Calu3 (cell line): ENCODE measurements at regions not wholly inside any gene's neighbourhood (a gene's known extent, or its start where the extent isn't known, plus 50 kb on each side); places are given as distances from the start of the nearest gene placed in this dataset.

Experiments
- BruUV-seq: library from RNA; stranded (reverse); fragments of 400-500 nt; replicated peaks from 2 replicates; lab custom pipeline; 2021; lab: Mats Ljungman, UMichigan
- CTCF ChIA-PET: fragments of 300-600 bp; sonication (Branson Sonifier 250); formaldehyde crosslinking; loops from one replicate; lab custom pipeline; 2022; ENCODE audit warnings: antibody characterized with exemption; lab: Charles Lee
- DNase-seq: peaks from one replicate; pipeline ENCODE4 v3.0.0; 2022
- H3K27ac Mint-ChIP-seq: one replicate; pipeline ENCODE4 v1.8.0; 2022; ENCODE audit warnings: mixed read lengths; ENCODE audit not compliant: unreplicated experiment
- H3K27me3 Mint-ChIP-seq: one replicate; pipeline ENCODE4 v1.8.0; 2022; ENCODE audit warnings: mixed read lengths; ENCODE audit not compliant: unreplicated experiment
- H3K36me3 Mint-ChIP-seq: one replicate; pipeline ENCODE4 v1.8.0; 2022; ENCODE audit warnings: mild to moderate bottlenecking, moderate library complexity, mixed read lengths; ENCODE audit not compliant: insufficient read depth, unreplicated experiment
- H3K4me1 Mint-ChIP-seq: one replicate; pipeline ENCODE4 v1.8.0; 2022; ENCODE audit warnings: mild to moderate bottlenecking, low read depth, mixed read lengths; ENCODE audit not compliant: unreplicated experiment
- H3K4me3 Mint-ChIP-seq: one replicate; pipeline ENCODE4 v1.8.0; 2022; ENCODE audit warnings: mild to moderate bottlenecking, low read depth, moderate library complexity, mixed read lengths; ENCODE audit not compliant: unreplicated experiment
- H3K9me3 Mint-ChIP-seq: one replicate; pipeline ENCODE4 v1.8.0; 2022; ENCODE audit warnings: low read depth, mixed read lengths; ENCODE audit not compliant: unreplicated experiment
- intact Hi-C: fragments of 100-400 bp; cut with micrococcal nuclease; formaldehyde crosslinking; loops from one replicate; pipeline ENCODE4 v1.10.0; 2022; ENCODE audit not compliant: unreplicated experiment
- TF ChIP-seq, protein P1 (sequence below): fragments of 200-600 bp; IDR thresholded peaks from one replicate; pipeline ENCODE4 v1.8.0; 2022; ENCODE audit warnings: antibody characterized with exemption; ENCODE audit not compliant: unreplicated experiment

DNA sequence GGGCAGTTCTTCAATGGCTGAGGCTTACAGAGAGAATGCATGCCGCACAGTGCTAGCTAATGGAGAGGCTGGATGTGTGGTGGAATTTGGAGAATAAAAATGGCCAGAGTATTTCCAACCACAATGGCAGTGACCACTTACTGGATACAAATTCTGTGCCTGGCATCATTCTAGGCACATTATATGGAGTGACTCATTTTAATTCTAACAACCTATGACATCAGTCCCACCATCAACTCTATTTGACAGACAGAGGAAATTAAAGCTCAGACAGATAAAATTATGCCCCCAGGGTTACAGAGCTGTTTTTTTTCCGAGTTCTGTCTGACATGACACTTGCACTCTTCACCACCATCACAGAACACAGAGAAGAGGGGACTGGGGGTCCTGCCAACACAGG is 105.6 kb upstream of the IL12B start:
- DNase-seq: no peak
- H3K4me1 Mint-ChIP-seq: no peaks in the 10 kb centered on the region
- no peaks in the 10 kb centered on the region for H3K9me3 Mint-ChIP-seq
- TF ChIP-seq, protein P1, sequence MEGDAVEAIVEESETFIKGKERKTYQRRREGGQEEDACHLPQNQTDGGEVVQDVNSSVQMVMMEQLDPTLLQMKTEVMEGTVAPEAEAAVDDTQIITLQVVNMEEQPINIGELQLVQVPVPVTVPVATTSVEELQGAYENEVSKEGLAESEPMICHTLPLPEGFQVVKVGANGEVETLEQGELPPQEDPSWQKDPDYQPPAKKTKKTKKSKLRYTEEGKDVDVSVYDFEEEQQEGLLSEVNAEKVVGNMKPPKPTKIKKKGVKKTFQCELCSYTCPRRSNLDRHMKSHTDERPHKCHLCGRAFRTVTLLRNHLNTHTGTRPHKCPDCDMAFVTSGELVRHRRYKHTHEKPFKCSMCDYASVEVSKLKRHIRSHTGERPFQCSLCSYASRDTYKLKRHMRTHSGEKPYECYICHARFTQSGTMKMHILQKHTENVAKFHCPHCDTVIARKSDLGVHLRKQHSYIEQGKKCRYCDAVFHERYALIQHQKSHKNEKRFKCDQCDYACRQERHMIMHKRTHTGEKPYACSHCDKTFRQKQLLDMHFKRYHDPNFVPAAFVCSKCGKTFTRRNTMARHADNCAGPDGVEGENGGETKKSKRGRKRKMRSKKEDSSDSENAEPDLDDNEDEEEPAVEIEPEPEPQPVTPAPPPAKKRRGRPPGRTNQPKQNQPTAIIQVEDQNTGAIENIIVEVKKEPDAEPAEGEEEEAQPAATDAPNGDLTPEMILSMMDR: no peak
- H3K36me3 Mint-ChIP-seq: no peaks in the 10 kb centered on the region
- intact Hi-C loops: no loop called here
- no peak overlapping the region for H3K27ac Mint-ChIP-seq
- CTCF ChIA-PET: no interaction called here
- no TSS peak for BruUV-seq
- H3K27me3 Mint-ChIP-seq: peaks cover 83% of the 10 kb centered on the region
- H3K4me3 Mint-ChIP-seq: no peak overlapping the region

DNA sequence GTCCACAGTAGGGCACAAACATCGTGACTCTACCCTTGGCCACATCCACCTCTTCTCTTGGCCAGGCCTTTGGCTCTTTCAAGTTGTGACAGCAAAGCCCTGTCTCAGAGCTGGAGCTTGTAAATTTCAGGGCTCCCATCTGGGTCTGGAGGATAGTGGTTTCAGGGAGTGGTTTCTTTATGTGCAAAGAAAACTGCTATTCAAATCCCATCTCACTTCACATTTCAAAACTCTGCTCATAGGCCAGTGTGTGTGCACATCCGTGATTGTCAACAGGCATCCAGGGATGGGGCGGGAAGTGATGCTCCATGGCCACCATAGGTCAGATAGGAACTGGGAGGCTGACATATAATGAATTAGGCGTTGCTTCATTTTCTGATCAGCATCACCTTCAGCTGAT is 107.8 kb upstream of the IL12B start:
- TF ChIP-seq, protein P1: no peak
- H3K36me3 Mint-ChIP-seq: no peaks in the 10 kb centered on the region
- no TSS peak for BruUV-seq
- H3K27ac Mint-ChIP-seq: no peak overlapping the region
- intact Hi-C loops: no loop called here
- H3K4me1 Mint-ChIP-seq: no peaks in the 10 kb centered on the region
- H3K9me3 Mint-ChIP-seq: no peaks in the 10 kb centered on the region
- no peak for DNase-seq
- peaks cover 60% of the 10 kb centered on the region for H3K27me3 Mint-ChIP-seq
- no peak overlapping the region for H3K4me3 Mint-ChIP-seq
- CTCF ChIA-PET: no interaction called here

DNA sequence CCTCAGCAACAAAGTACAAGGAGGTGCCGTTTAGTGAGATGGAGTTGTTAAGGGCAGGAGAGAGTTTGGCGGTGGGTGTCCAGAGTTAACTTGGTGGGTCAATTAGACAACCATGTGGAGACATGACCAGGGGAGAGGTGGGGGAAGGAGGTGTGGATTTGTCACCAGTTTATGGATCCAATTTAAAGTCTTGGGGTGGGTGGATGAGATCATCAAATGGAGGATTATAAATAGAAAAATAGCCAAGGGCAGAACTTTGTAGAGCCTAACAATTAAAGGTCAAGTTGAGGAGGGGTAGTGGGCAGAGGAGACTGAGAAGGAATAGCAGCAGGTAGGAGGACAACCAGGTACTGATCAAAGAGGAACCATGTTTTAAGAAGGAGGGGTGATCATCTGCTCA is 108.7 kb upstream of the IL12B start:
- no peak overlapping the region for H3K4me3 Mint-ChIP-seq
- no peaks in the 10 kb centered on the region for H3K9me3 Mint-ChIP-seq
- no TSS peak for BruUV-seq
- no peak for DNase-seq
- no peak overlapping the region for H3K27ac Mint-ChIP-seq
- no peaks in the 10 kb centered on the region for H3K36me3 Mint-ChIP-seq
- H3K27me3 Mint-ChIP-seq: peaks cover 51% of the 10 kb centered on the region
- intact Hi-C loops: no loop called here
- CTCF ChIA-PET: no interaction called here
- no peaks in the 10 kb centered on the region for H3K4me1 Mint-ChIP-seq
- TF ChIP-seq, protein P1: no peak

DNA sequence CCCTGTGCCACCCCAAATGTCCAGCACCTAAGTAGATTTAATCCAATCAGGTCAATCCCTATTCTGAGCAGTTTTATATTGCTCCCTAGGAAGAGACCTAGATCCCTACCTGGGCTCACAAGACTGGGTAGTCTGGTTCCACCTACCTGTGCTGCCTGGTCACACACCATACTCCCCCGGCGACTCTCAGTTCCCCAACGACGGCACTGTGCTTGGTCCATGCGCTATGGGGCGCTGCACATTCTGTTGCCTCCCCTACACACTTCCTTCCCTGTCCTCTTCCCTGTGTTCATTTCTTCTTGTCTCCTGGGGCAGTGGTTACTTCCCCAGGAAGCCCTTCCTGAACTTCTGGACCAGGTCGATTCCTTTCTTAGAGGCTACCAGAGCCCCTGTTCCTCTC is 109.9 kb upstream of the IL12B start:
- Mint-ChIP-seq H3K4me1 (peaks cover 9% of the 10 kb centered on the region), H3K36me3 (no peaks in the 10 kb centered on the region), H3K27me3 (peaks cover 39% of the 10 kb centered on the region), H3K27ac (no peak overlapping the region), H3K9me3 (no peaks in the 10 kb centered on the region), H3K4me3 (no peak overlapping the region)
- TF ChIP-seq, protein P1: no peak
- no TSS peak for BruUV-seq
- DNase-seq: no peak
- CTCF ChIA-PET: interaction anchor here (0.8 kb wide), 1 partner anchor 131 kb away, joined by 4 read pairs; no protein-coding TSS in a partner anchor
- intact Hi-C loops: no loop called here
